Pancreas (tissue), 10 donors: ENCODE measurements at regions not wholly inside any gene's neighbourhood (a gene's known extent, or its start where the extent isn't known, plus 50 kb on each side); places are given as distances from the start of the nearest gene placed in this dataset.

Source experiments
- ATAC-seq, 4 donors: fragments of 200-7000 bp; cut with Tn5 transposase; one replicate each; pipeline versions ENCODE4 v1.8.0 to v1.9.1; 2020; ENCODE audit warnings: mild to moderate bottlenecking in 4 of 4, moderate library complexity in 4 of 4
- DNase-seq, 6 donors: peaks; one replicate each; pipeline ENCODE4 v3.0.0-alpha.2; 2020
- FAIRE-seq: peaks from 2 replicates; lab custom pipeline; 2012; peaks lifted over from hg19 to GRCh38; lab: Jason Lieb, UNC
- H3K27ac ChIP-seq, 4 donors: fragments of 200-600 bp; sonication (generic); 1 replicate in 3 of 4; 2 replicates in 1 of 4; pipeline versions ENCODE4 v1.5.0 to v1.8.0; 2020
- H3K27me3 ChIP-seq, 4 donors: fragments of 200-600 bp; one replicate each; pipeline ENCODE4 v1.8.0; 2021
- H3K36me3 ChIP-seq, 3 donors: fragments of 200-600 bp; sonication (generic) in 1 of 3; one replicate each; pipeline versions ENCODE4 v1.5.0 to v1.8.0; 2020 to 2021
- H3K4me1 ChIP-seq, 3 donors: fragments of 200-600 bp; one replicate each; pipeline ENCODE4 v1.8.0; 2021
- H3K4me3 ChIP-seq, 4 donors: fragments of 200-600 bp; sonication (generic) in 2 of 4; one replicate each; pipeline versions ENCODE4 v1.5.0 to v1.8.0; 2020 to 2021
- H3K9me3 ChIP-seq, 4 donors: fragments of 200-600 bp; one replicate each; pipeline ENCODE4 v1.8.0; 2021
- CTCF ChIP-seq, 4 donors: fragments of 200-600 bp; sonication (generic) in 3 of 4; IDR thresholded peaks; one replicate each; pipeline versions ENCODE4 v1.5.0 to v1.8.0; 2021; ENCODE audit warnings: antibody characterized with exemption in 4 of 4
- WGBS, 2 donors: extraction: QIAGEN DNeasy Blood & Tissue Kit; methylation state at CpG; one replicate each; pipeline ENCODE4 v1.1.7; 2013; 5-methylcytosine and 5-hydroxymethylcytosine counted together
- intact Hi-C, 3 donors: fragments of 100-400 bp; cut with DNase I; formaldehyde crosslinking; loops; one replicate each; pipeline versions ENCODE4 v1.11.1 to v1.14.2; 2022
- donor health status: healthy with polysubstance abuse.
- donor health status: DM: no; HTN: no; CAD: no; lungs with moderate emphysema.
- donor health status: DM: no; HTN: no; CAD: no.
- donor health status: control.
- donor health status: control.
- donor health status: Bipolar disorder and iron deficiency.
- donor health status: DM: yes; HTN: yes; CAD: no.
- donor health status: DM: no; HTN: no; CAD: no.
- donor health status: DM: no; HTN: no; CAD: no.
- donor health status: DM: yes; HTN: yes; CAD: no.

- Histone ChIP-seq H3K36me3 (no peaks in the 10 kb centered on the region), H3K9me3 (no peaks in the 10 kb centered on the region), H3K27me3 (no peaks in the 10 kb centered on the region), H3K4me3 (no peak overlapping the region), H3K27ac (no peak overlapping the region), H3K4me1 (no peaks in the 10 kb centered on the region)
- 68 to 76% methylated on average over 1 of the region's 1 CpG for WGBS, 2 donors
- DNase-seq (no peak), FAIRE-seq (no peak), ATAC-seq (no peak)
- TF ChIP-seq CTCF (IDR thresholded peaks at IDR 0.05) = no peak
- intact Hi-C loops = no loop called here
These were observed 457.0 kb downstream of the INHBA start for GRCh38 chr7:41245916-41246315.

GRCh38 chr7:41244246-41244645 is 458.6 kb downstream of the INHBA start:
- Histone ChIP-seq H3K4me3 (no peak overlapping the region), H3K9me3 (no peaks in the 10 kb centered on the region), H3K27ac (no peak overlapping the region), H3K27me3 (no peaks in the 10 kb centered on the region), H3K36me3 (no peaks in the 10 kb centered on the region), H3K4me1 (no peaks in the 10 kb centered on the region)
- DNase-seq = no peak
- no peak for ATAC-seq
- intact Hi-C loops = no loop called here
- WGBS, 2 donors = 43 to 56% methylated on average over 4 of the region's 4 CpGs
- no peak for FAIRE-seq
- no peak for TF ChIP-seq CTCF (IDR thresholded peaks at IDR 0.05)

GRCh38 chr7:41241641-41242040 is 461.2 kb downstream of the INHBA start:
- Histone ChIP-seq H3K36me3 (no peaks in the 10 kb centered on the region), H3K27ac (no peak overlapping the region), H3K27me3 (no peaks in the 10 kb centered on the region), H3K4me1 (no peaks in the 10 kb centered on the region), H3K4me3 (no peak overlapping the region), H3K9me3 (no peaks in the 10 kb centered on the region)
- no peak for ATAC-seq
- FAIRE-seq = no peak
- no peak for TF ChIP-seq CTCF (IDR thresholded peaks at IDR 0.05)
- WGBS, 2 donors = 61 to 78% methylated on average over 6 of the region's 6 CpGs
- intact Hi-C loops = no loop called here
- DNase-seq = no peak

GRCh38 chr7:41239596-41239995 is 463.3 kb downstream of the INHBA start:
- 24 to 35% methylated on average over 1 of the region's 1 CpG for WGBS, 2 donors
- FAIRE-seq = no peak
- H3K27me3 ChIP-seq = no peaks in the 10 kb centered on the region
- intact Hi-C loops = no loop called here
- no peak for DNase-seq
- no peak overlapping the region for H3K4me3 ChIP-seq
- H3K9me3 ChIP-seq = no peaks in the 10 kb centered on the region
- H3K36me3 ChIP-seq = no peaks in the 10 kb centered on the region
- no peak for TF ChIP-seq CTCF (IDR thresholded peaks at IDR 0.05)
- ATAC-seq = no peak
- H3K4me1 ChIP-seq = no peaks in the 10 kb centered on the region
- H3K27ac ChIP-seq = no peak overlapping the region

GRCh38 chr7:41238851-41239331 is 464.0 kb downstream of the INHBA start:
- no peak for TF ChIP-seq CTCF (IDR thresholded peaks at IDR 0.05)
- ATAC-seq = no peak
- H3K4me1 ChIP-seq = no peaks in the 10 kb centered on the region
- WGBS, 2 donors = 27 to 48% methylated on average over 1 of the region's 1 CpG
- intact Hi-C loops = no loop called here
- no peaks in the 10 kb centered on the region for H3K9me3 ChIP-seq
- H3K27ac ChIP-seq = no peak overlapping the region
- H3K4me3 ChIP-seq = no peak overlapping the region
- no peak for FAIRE-seq
- DNase-seq = no peak
- no peaks in the 10 kb centered on the region for H3K27me3 ChIP-seq
- H3K36me3 ChIP-seq = no peaks in the 10 kb centered on the region
